ENCODE measurements at regions not wholly inside any gene's neighbourhood (a gene's known extent, or its start where the extent isn't known, plus 50 kb on each side); places are given as distances from the start of the nearest gene placed in this dataset.
"Not testable (repeated sequence)": the region's sequence is repeated elsewhere in the genome, so short reads cannot be mapped to it uniquely, and the experiment has no call there.

- DNase-seq, result no peak
These were observed 204.9 kb downstream of the DAD1 start for GRCh38 chr14:22384167-22384549.

GRCh38 chr14:22383515-22384166 is 205.4 kb downstream of the DAD1 start:
- peak; percentile 39 for DNase-seq

GRCh38 chr14:22382955-22383354 is 206.1 kb downstream of the DAD1 start:
- no peak for DNase-seq

GRCh38 chr14:22382395-22382794 is 206.6 kb downstream of the DAD1 start:
- DNase-seq, result no peak

GRCh38 chr14:22381766-22382165 is 207.3 kb downstream of the DAD1 start:
- DNase-seq, result no peak

GRCh38 chr14:22381408-22381760 is 207.6 kb downstream of the DAD1 start:
- no peak for DNase-seq

- DNase-seq, result no peak
These were observed 208.2 kb downstream of the DAD1 start for GRCh38 chr14:22380571-22381407.

- DNase-seq, result no peak
These were observed 209.3 kb downstream of the DAD1 start for GRCh38 chr14:22379727-22380126.

GRCh38 chr14:22378181-22378580 is 210.8 kb downstream of the DAD1 start:
- no peak for DNase-seq

GRCh38 chr14:22375321-22375930 is 213.6 kb downstream of the DAD1 start:
- peak; percentile 82 for DNase-seq

GRCh38 chr14:22370084-22370847 is 218.8 kb downstream of the DAD1 start:
- no peak for DNase-seq

- DNase-seq, result no peak
These were observed 230.3 kb downstream of the DAD1 start for GRCh38 chr14:22358726-22359125.

- DNase-seq, result not testable (repeated sequence)
These were observed 239.7 kb downstream of the DAD1 start for GRCh38 chr14:22349281-22349680.

- DNase-seq, result no peak
These were observed 244.4 kb downstream of the DAD1 start for GRCh38 chr14:22344673-22345072.

GRCh38 chr14:22344209-22344608 is 244.8 kb downstream of the DAD1 start:
- DNase-seq, result peak; percentile 16

GRCh38 chr14:22341049-22341448 is 248.0 kb downstream of the DAD1 start:
- no peak for DNase-seq

GRCh38 chr14:22338917-22339715 is 249.9 kb downstream of the DAD1 start:
- no peak for DNase-seq

GRCh38 chr14:22338381-22338780 is 250.6 kb downstream of the DAD1 start:
- DNase-seq, result no peak

- no peak for DNase-seq
These were observed 251.1 kb downstream of the DAD1 start for GRCh38 chr14:22337938-22338337.

- DNase-seq, result no peak
These were observed 251.5 kb downstream of the DAD1 start for GRCh38 chr14:22337521-22337920.

- peak; percentile 45 for DNase-seq
These were observed 253.0 kb downstream of the DAD1 start for GRCh38 chr14:22336031-22336430.

- DNase-seq, result peak; percentile 74
These were observed 254.4 kb downstream of the DAD1 start for GRCh38 chr14:22334627-22335026.

- DNase-seq, result no peak
These were observed 254.8 kb downstream of the DAD1 start for GRCh38 chr14:22334275-22334577.
